ENCODE measurements at regions not wholly inside any gene's neighbourhood (a gene's known extent, or its start where the extent isn't known, plus 50 kb on each side); places are given as distances from the start of the nearest gene placed in this dataset.

GRCh38 chr9:85163825-85164224, 494.3 kb downstream of the NTRK2 start:
- TF ChIP-seq POLR2A (IDR thresholded peaks at IDR 0.05) (no peak), POLR2AphosphoS5 (IDR thresholded peaks at IDR 0.05) (no peak)
